SW 1271 (cell line): ENCODE measurements at regions not wholly inside any gene's neighbourhood (a gene's known extent, or its start where the extent isn't known, plus 50 kb on each side); places are given as distances from the start of the nearest gene placed in this dataset.
"Not testable (repeated sequence)": the region's sequence is repeated elsewhere in the genome, so short reads cannot be mapped to it uniquely, and the experiment has no call there.

ENCODE experiments used
- DNase-seq, 2 experiments: peaks; one replicate each; lab custom pipeline; 2025; lab: John Stamatoyannopoulos, UW

DNA sequence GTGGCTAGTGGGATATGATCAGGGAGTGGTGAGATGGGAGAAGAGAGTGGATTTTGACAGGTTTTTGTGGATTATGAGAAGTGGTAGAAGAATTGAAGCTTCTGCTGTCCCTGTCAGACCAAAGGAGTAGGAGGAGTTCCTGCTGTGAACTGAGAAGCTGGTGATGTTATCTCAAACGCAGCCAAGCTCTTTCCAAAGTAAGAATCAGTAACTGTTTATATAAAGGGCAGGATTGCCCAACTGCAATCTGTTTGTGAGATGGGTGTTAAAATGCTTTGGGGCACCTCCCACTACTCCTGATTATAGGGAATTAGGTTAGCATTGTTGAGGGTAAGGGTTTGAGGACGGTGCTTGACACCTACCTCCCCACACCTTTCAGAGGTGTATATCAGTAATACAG lies 60.5 kb upstream of the USP25 start:
- DNase-seq: no peak

DNA sequence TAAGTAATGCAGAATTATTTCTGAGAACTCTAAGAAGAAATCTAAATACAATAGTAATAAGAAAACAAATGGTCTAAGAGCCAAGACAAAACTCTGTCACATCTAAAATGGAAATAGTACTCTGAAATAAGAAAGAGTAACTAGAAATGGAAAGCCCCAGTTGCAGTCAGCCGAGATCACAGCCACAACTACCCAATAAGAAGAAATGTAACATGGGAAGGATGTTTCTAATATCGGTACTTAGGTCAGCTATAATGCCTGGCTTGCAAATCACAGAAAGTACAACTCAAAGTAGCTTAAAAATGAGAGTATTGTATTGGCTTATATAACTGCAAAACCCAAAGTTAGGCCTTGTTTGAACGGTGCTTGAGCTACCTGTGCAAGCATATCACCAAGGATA lies 58.6 kb upstream of the USP25 start:
- DNase-seq: no peak

DNA sequence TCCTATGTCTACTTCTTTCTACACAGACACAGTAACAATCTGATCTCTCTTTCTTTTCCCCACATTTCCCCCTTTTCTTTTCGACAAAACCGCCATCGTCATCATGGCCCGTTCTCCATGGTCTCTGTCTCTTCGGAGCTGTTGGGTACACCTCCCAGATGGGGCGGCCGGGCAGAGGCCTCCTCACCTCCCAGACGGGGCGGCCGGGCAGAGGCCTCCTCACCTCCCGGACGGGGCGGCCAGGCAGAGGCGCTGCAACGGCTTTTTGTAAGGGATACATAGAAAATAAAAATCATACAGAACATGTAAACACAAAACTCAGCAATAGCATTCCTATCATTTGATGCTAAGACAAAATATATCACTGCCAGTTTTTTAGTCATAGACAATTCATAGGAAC lies 57.2 kb upstream of the USP25 start:
- DNase-seq: not testable (repeated sequence)

DNA sequence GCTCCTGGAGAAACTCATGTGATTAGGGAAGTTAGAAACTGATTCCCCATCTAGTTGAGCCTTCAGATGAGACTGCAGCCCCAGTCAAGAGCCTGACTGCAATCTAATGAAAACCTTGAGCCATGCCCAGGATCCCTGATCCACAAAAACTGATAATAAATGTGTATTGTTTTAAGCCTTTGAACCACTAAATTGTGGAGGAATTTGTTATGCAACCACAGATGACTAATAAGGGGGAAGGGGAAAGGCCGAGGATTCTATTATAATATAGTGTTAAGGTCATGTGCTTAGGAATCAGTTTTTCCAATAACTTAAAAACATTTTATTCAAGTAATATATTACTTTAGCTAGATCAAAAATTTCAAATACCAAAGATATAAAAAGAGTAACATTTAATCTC lies 52.8 kb upstream of the USP25 start:
- no peak for DNase-seq

DNA sequence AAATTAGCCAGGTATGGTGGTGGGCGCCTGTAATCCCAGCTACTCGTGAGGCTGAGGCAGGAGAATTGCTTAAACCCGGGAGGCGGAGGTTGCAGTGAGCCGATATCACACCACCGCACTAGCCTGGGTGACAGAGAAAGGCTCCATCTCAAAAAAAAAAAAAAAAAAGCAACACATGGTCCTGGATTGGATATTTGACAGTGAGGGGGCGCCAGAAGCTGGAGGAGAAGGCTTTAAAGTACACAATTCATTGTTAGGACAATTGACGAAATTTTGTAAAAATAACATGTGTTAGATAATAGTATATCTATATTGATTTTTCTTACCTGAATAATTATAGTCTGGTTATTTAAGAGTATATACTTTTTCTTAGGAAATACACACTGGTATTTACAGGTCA lies 50.2 kb upstream of the USP25 start:
- no peak for DNase-seq
